Brain pericyte (primary cell): ENCODE measurements at regions not wholly inside any gene's neighbourhood (a gene's known extent, or its start where the extent isn't known, plus 50 kb on each side); places are given as distances from the start of the nearest gene placed in this dataset.
"Not testable (repeated sequence)": the region's sequence is repeated elsewhere in the genome, so short reads cannot be mapped to it uniquely, and the experiment has no call there.

Source experiments
- DNase-seq: peaks from one replicate; pipeline ENCODE4 v3.0.0-alpha.2; 2012; ENCODE audit warnings: low read depth, low spot score

DNA sequence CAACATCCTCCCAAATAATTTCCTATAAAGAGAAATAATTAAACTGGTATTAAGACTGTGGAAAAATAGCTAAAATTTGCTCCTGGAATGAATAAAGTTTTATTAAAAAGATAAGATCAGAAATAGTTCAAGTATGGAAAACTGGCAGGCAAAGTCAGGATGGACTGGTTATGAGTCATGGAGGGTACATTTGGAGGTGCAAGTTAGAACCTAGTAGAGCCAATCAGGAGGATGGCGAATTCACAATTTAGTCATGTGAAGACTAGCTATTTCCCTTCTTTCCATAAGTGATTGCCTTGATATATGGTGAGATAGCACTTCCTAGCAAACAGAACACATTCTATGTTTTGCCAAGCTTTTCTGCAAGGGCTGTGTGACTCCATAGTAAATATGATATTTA, 1303.5 kb downstream of the EFNA5 start:
- no peak for DNase-seq

DNA sequence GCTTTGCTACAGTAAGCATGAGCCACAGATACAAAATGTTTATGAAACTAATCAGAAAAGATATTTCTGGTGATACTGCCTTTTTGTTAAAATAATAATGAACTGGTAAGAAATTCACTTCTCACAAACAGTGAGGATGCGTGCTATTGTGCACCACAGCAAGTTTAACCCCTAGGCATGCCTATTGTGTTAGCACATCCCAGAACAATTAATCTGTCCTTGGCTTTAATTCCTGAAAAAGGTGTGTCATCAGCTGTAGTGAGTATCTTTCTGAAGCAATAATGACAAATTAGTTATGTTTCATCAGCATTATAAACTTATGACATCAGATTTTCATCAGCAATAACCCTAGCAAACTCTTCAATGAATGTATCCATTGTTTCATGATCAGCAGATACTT, 1307.2 kb downstream of the EFNA5 start:
- DNase-seq, result no peak

DNA sequence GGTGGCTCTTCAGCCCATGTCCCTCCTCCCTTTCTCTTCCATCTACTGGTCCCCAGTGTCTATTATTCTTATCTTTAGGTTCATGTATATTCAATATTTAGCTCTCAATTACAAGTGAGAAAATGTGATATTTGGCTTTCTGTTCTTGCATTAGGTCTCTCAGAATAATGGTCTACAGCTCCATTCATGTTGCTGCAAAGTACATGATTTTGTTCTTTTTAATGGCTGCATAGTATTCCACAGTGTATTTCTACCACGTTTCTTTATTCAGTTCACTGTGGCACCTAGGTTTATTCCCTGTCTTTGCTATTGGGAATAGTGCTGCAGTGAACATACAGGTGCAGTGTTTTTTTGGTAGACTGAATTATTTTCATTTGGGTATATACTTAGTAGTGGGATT, 1308.8 kb downstream of the EFNA5 start:
- DNase-seq, result no peak

DNA sequence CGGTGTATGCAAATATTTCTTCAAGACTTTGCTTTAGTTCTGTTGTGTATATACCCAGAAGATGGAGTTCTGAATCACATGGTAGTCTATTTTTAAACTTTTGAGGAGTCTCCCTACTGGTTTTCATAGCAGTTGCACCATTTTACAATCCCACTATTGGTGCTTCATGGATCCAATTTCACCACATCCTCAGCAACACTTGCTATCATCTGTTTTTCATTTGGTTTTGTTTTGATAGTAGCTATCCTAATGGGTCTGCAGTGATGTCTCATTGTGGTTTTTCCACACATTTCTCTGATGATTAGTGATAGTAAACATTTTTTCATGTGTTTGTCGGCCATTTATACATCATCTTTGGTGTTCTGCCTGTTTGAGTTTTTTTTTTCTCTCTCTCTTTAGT, 1339.3 kb downstream of the EFNA5 start:
- DNase-seq, result peak; percentile 67

DNA sequence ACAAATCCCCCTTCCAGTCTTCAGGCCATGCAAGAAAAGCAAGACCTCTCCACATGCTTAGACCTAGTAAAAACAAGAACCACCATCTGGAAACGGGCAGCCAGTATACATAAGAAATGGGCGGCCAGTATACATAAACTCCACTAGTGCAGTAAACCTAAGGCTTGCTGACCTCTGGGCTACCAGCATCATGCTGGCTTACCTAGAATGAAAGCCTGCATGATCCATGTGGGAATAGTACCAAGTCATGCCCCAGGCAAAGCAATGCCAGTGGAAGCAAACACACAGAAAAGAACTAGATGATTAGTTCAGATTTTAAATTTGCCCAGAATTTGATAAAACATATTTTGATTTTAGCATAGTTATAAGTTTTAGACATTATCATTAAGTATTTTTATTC, 1346.4 kb downstream of the EFNA5 start:
- DNase-seq, result no peak

DNA sequence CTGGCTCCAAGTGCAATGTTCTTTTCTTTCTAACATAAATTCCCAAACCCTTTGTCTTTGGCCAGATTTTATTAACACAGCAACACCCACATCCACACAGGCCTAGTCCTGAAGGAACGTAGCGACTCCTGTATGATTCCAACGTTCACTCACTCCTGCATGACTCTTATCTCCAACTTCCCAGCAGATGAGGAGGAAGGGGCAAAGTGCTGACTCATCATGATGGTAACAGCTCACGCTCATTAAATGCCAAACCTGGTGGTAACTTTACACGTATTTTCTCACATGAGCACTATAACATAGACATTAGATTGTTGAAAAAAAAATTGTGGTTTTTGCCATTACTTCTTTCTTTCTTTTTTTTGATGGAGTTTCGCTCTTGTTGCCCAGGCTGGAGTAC, 1349.5 kb downstream of the EFNA5 start:
- DNase-seq, result no peak

DNA sequence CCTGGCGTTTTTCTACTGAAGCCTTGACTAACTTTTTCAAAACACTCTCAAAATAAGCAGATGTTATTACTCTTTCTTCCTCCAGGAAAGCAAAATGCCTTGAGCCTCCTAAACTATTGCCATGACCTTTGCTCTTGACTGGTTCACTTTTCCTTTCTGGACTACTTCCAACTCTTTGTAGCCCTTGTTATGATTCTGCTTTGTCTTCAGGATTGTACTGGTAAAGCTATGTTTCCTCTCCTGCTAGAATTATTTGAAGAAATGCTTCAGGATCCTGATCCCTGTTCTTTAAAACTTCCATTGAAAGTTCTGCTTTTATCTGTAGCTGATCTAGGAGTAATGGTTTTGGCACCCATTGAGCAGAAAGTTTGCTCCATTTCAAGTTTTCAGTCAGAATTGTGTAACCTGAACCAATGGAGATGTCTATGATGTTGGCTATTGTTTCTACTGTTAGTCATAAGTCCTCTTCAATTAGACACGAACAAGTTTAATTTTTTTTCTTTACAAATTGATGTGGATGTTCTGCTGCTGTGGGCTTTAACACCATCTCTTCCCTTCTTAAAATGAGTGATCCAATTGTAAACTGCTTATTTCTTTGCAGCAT, 1356.4 kb downstream of the EFNA5 start:
- peak; percentile 34 for DNase-seq

DNA sequence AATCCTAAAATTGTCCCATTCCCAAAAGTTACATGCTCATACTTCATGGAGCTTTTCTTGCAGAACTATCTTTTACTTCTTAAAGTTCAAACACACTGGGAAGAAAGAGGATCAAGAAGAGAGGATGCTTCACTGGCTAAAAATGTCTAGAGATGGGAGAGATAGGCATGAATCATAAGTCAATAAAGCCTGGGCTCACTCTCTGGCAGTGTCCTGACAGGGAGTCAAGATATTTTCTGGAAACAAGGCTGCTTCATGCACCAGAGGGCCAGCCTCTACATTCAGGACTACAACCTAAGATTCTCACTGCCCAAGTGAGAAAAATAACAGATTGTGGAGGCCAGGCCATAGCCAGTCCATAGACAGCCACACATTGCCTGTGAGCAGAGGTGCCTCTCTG, 1358.4 kb downstream of the EFNA5 start:
- DNase-seq, result no peak

DNA sequence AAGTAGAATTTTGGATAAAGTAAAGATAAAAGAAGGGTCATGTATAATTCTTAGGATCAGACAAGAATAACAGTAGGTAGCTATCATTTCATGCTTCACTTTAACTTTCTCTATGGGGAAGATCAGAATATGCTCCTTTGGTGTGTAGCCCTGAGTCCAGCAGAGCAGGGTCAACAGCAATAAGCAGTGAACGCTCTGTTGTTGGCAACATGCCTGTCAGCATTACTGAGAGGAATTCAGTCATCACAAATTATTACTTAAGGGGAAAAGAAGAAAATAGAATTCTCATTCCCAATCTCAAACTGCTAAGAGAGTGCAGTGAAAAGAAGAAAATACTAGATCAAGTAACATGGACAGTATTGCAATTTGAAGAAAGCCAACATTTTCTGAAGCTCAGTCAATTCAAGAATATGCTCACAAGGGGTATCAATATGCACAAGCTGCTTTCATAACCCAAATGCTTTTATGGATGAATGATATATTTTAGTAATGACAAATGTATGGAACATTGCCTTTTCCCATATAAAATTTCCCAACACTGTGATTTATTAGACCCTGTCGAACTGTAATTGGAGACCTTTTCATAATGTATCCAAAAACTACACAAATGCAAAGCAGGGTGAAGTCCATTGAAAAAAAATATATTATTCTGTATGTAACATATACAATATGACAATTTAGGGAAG, 1359.4 kb downstream of the EFNA5 start:
- peak; percentile 32 for DNase-seq

DNA sequence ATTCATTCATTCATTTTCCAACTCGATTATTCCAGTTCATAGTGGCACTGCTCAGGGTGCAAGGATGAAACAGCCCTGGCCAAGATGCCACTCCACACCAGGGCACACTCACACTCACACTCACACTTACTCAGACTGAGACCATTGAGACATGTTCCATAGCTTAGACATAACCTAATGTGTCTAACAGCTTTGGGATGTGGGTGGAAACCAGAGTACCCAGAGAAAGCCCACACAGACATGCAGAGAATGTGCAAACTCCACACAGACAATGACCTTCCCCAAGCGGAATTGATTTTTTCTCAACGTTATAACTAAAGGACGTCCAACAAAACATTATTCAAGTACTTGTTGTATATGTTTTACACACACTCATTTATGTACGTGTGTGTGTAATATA, 1363.5 kb downstream of the EFNA5 start:
- DNase-seq, result no peak

DNA sequence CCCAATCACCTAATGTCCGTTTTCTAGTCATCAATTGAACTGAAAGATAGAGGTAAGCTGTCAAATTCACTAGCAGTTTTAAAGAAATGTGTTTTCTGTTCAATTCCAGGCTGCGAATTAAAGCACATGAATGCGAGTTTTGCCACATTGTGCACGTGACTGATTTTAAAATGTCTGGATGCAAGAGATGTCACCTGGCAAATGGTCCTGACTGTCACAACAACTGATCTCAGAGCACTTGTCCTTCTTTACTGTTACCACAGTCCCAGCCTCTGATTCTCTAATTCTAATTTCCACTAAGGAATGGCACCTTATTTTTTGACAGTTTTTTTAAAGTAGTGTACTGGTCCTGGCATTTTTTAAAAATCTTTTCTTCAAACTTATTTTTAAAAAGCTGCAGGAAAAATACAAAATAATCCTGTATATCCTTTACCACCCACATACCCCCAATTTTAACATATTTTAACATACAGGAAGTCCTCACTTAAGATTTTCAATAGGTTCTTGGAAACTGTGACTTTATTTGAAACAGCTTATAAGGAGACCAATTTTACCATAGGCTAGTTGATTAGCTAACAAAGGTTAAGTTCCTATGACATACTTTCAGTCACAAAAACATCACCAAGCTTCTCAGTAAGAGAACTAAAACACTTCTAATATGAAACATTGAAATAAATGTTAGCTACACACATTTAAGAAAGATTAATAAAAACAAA, 1364.3 kb downstream of the EFNA5 start:
- no peak for DNase-seq

DNA sequence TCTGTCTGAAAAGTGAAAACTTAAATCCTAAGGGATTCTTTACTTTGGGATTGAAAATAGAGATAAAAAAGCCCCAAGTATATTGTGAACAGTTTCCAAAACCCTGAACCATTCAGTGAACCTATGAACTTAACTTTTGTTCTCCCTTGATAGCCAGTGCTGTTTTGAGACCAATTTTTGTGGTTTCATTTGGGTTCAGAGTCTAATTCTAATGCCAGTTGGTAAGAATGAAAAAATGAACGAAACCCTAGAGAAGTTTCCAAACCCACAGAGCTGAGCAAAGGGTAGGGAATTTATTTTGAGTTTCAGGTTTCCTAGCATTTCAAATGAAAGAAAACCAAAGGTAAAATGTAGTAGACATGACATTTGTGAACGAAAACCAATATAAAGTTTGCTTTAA, 1366.8 kb downstream of the EFNA5 start:
- DNase-seq, result no peak

DNA sequence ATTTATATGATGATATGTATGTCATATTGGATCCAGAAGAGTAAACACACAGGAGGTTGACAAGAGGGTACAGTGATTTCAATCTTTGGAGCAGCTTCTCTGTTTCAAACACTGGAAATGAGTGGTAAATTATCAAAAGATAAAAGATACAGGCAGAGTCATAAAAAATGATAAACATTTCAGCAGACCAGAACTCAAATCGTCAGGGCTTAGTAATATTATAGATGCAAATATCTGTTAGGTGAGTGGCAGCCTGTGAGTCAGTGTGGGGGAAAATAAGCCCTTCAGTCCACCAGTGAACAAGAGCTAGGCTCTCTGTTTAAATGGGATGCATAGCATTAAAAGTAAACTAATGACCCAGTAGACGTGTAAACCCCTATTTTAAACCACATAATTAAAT, 1378.1 kb downstream of the EFNA5 start:
- no peak for DNase-seq

DNA sequence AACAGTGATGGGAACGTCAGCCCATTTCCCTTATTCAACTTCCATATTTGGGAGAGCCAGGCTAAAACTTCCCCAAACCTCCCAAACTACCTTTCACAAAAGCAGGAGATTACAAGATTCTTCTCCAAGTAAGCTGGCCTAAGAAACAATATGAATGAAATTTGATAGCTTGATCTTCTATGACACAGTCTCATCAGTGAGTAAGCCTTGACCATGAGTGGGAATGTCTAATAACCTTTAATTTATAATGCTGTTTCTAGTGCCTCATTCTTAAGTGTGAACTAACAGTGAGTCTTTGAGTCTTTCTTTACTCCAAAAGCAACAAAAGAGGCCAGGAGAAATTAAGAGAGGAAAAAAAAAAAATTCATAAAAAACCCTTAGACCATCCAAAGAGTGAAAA, 1379.9 kb downstream of the EFNA5 start:
- no peak for DNase-seq

DNA sequence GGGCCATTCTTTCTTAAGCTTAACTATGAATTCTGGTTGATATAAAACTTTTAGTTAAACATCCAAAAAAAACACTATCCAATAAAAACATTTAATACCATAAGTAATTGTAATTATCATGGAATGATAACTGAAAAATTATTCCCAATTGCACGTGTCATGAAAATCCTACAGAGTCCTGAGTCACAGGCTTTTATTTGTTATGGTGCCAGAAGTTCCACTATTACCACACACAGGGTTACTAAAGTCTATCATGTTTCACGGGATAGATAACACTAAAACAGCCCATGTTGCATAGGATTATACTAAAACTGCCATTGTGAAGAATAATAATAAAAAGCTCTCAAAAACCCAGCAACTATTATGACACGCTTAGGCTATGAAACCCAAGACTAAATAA, 1381.8 kb downstream of the EFNA5 start:
- no peak for DNase-seq

DNA sequence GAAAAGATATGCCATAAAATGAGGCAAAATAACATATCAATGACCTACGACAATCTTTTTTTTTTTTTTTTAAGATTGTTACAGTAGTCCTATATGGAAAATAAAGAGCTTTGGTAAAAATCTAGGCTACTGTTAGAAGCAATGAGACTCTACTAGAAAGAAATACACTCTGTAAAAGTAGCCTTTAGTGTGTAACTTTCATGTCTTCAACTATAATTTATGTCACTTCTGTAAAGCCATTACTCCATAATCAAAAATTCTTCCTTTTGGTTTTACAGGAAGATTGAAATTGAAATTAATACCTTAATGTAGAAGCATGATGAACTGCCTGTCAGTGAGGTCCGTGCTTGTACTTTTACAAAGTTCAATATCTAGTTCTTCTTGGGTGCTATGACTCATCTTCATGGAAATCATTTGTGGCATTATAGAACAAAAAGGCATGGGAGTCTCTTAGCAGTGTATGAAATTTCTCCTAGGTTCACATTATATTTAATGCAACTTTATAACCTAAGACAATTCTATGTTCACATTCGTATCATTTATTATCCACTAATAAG, 1393.1 kb downstream of the EFNA5 start:
- no peak for DNase-seq

DNA sequence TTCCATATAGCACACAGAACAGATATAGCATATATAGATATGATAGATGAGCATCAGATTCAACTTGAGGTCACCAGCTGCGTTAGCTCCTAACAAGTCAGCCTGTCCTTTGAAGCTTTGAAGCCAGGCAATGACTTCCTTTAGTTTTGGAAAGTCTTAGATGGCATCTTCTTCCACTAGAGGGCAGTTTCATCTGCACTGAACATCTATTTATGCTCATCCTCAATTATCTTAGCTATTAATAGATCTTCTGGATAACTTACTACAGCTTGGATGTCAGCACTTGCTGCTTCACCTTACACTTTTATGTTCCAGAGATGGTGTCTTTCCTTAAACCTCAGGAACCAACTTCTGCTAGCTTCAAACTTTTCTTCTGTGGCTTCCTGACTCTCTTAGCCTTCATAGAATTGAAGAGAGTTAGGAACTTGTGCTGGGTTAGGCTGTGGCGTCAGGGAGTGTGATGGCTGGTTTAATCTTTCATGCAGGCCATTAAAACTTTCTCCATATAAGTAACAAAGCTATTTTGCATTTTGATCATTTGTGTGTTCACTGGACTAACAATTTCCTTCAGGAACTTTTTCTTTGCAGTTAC, 1401.4 kb downstream of the EFNA5 start:
- DNase-seq, result no peak

DNA sequence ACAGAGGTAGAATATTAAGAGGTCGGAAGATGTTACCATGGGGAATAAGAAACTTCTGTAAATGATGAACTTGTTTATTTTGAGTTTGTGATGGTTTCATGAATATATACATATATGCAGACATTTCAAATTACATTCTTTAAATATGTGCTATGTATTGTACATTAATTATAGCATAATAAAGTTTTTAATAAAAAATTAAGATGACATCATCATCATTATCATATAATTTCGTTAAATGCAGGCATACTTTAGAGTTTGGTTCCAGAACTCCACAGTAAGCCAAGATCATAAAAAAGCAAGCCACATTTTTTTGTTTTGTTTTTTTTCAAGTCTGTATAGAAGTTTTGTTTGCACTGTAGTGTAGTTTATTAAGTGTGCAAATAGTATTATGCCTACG, 1403.5 kb downstream of the EFNA5 start:
- no peak for DNase-seq

DNA sequence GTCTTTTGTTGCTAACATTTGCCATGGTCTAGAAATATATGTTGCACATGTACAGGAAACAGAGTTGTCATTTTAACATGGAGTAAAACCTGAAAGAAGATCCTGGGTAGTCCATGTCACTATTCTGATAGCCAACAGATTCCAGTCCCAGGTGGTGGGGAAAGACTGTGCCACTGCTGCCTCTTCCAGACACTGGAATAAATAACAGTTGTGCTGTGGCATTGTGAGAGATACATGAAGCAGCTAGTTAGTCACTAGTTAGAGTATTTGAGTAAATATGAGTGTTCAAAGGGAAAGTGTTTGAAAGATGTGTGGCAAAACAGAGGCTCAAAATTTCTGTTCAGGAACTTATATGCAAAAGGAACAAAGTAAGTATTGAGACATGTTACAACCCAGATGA, 1408.3 kb downstream of the EFNA5 start:
- no peak for DNase-seq

DNA sequence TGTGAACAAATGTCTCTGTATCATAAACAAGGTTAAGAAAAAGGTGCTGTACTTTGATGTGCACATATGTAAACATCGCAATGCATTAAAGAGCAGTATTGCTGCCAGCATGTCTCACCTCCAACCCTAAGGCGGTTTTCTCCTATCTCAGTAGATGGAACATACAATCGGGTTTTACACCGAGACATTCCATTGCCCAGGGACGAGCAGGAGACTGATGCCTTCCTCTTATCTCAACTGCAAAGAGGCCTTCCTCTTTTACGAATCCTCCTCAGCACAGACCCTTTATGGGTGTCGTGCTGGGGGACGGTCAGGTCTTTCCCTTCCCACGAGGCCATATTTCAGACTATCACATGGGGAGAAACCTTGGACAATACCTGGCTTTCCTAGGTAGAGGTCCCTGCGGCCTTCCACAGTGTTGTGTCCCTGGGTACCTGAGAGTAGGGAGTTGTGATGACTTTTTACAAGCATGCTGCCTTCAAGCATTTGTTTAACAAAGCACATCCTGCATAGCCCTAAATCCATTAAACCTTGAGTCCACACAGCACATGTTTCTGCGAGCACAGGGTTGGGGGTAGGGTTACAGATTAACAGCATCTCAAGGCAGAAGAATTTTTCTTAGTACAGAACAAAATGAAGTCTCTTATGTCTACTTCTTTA, 1411.2 kb downstream of the EFNA5 start:
- DNase-seq, result not testable (repeated sequence)

DNA sequence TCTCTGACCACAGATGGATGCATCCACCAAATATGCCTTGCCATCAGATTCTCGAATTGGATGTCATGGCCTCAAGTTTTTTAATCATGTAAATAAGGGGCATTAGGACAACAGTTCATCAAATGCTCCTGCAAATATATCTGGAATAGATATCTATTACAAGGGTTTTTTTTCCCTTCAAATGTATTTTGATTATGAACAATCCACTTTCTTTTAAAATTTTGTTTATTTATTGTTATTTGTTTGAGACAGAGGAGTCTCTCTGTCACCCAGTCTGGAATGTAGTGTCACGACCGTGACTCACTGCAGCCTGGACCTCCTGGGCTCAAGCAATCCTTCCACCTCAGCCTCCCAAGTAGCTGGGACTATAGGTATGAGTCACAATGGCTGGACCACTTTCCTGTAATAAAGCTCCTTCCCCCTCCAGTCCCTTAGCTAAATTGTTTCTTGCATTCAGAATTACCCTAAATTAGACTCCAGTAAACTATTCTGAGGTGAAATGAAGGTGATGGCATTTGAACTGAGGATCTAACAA, 1412.1 kb downstream of the EFNA5 start:
- DNase-seq, result no peak

DNA sequence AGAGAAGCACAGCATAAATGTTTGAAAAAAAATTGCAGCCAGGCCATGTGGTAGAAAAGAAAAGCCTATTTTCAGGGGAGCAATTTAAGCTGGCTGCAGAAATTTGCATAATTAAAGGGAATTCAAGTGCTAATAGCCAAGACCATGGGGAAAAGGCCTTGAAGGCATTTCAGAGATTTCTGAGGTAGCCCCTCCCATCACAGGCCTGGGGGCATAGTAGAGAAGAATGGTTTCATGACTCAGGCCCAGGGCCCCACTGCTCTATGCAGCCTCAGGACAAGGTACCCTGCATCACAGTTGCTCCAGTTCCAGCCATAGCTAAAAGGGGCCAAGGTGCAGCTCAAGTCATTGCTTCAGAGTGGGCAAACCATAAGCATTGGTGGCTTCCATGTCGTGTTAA, 1416.0 kb downstream of the EFNA5 start:
- DNase-seq, result no peak
